HepG2 (cell line): ENCODE measurements at regions not wholly inside any gene's neighbourhood (a gene's known extent, or its start where the extent isn't known, plus 50 kb on each side); places are given as distances from the start of the nearest gene placed in this dataset.

Source experiments
- AHR ChIP-seq: IDR thresholded peaks from 2 replicates; pipeline ENCODE4 v1.6.1; 2018; ENCODE audit warnings: missing genetic modification reagents, missing compliant biosample characterization
- BRD4 ChIP-seq: sonication (generic); formaldehyde crosslinking; IDR thresholded peaks from 2 replicates; pipeline ENCODE4 v1.4.0; 2020; ENCODE audit warnings: missing genetic modification reagents
- CBX1 ChIP-seq: IDR thresholded peaks from one replicate; pipeline ENCODE4 v1.6.1; 2016; ENCODE audit warnings: antibody characterized with exemption, low read depth
- FOXJ3 ChIP-seq: sonication (generic); formaldehyde crosslinking; IDR thresholded peaks from 2 replicates; pipeline ENCODE4 v1.4.0; 2020; ENCODE audit warnings: missing genetic modification reagents, mild to moderate bottlenecking, borderline replicate concordance
- FOXP1 ChIP-seq, 2 experiments: fragments of 450-650 bp in 1 of 2; IDR thresholded peaks; 2 replicates each; pipeline ENCODE4 v1.6.1; 2017 to 2018; ENCODE audit warnings: antibody characterized with exemption in 1 of 2
- HNRNPK ChIP-seq: fragments of 200-400 bp; formaldehyde crosslinking; IDR thresholded peaks from 2 replicates; pipeline ENCODE4 v1.6.1; 2018; ENCODE audit warnings: low read length, low read depth, moderate library complexity, mild to moderate bottlenecking; ENCODE audit not compliant: poor library complexity, severe bottlenecking
- JUNB ChIP-seq: sonication (generic); formaldehyde crosslinking; IDR thresholded peaks from 2 replicates; pipeline ENCODE4 v1.8.0; 2022; ENCODE audit warnings: missing genetic modification reagents, mild to moderate bottlenecking, borderline replicate concordance
- NR2F2 ChIP-seq: IDR thresholded peaks from 2 replicates; pipeline ENCODE4 v1.6.1; 2012; ENCODE audit warnings: low read depth, inconsistent platforms, borderline replicate concordance
- REST ChIP-seq, 2 experiments: IDR thresholded peaks; 2 replicates each; pipeline ENCODE4 v1.6.1; 2011 to 2012; ENCODE audit warnings: low read length in 2 of 2, borderline replicate concordance in 1 of 2, low read depth in 1 of 2, mild to moderate bottlenecking in 1 of 2, moderate library complexity in 1 of 2
- SMC3 ChIP-seq: IDR thresholded peaks from 2 replicates; pipeline ENCODE4 v1.6.1; 2011; ENCODE audit warnings: low read length, improper control_type of control experiment
- SOX13 ChIP-seq, 3 experiments: fragments of 450-650 bp in 1 of 3; sonication (generic) in 1 of 3; formaldehyde crosslinking in 1 of 3; IDR thresholded peaks in 2 of 3; conservative IDR thresholded peaks in 1 of 3; 2 replicates each; pipeline versions ENCODE4 v1.5.0 to v1.6.1; 2016 to 2020; ENCODE audit warnings: antibody characterized with exemption in 1 of 3, mild to moderate bottlenecking in 1 of 3, missing compliant biosample characterization in 1 of 3, missing genetic modification reagents in 1 of 3, moderate library complexity in 1 of 3
- SRSF4 ChIP-seq: fragments of 200-400 bp; formaldehyde crosslinking; IDR thresholded peaks from one replicate; pipeline ENCODE4 v1.6.1; 2018; ENCODE audit warnings: mild to moderate bottlenecking, low read depth, low read length, moderate library complexity; ENCODE audit not compliant: poor library complexity, severe bottlenecking
- USF2 ChIP-seq, 2 experiments: sonication (generic) in 1 of 2; formaldehyde crosslinking in 1 of 2; IDR thresholded peaks; 2 replicates each; pipeline versions ENCODE4 v1.5.1 to v1.6.1; 2011 to 2020; ENCODE audit warnings: borderline replicate concordance in 1 of 2, low read depth in 1 of 2, low read length in 1 of 2, mild to moderate bottlenecking in 1 of 2, missing genetic modification reagents in 1 of 2, moderate library complexity in 1 of 2
- ZHX1 ChIP-seq: sonication (generic); formaldehyde crosslinking; IDR thresholded peaks from 2 replicates; pipeline ENCODE4 v1.8.1; 2022; ENCODE audit warnings: low read depth, mild to moderate bottlenecking, missing genetic modification reagents
- ZNF12 ChIP-seq: sonication (generic); formaldehyde crosslinking; IDR thresholded peaks from 2 replicates; pipeline ENCODE4 v1.5.0; 2020; ENCODE audit warnings: missing genetic modification reagents
- ZNF160 ChIP-seq: sonication (generic); formaldehyde crosslinking; IDR thresholded peaks from 2 replicates; pipeline ENCODE4 v1.8.0; 2022; ENCODE audit warnings: mild to moderate bottlenecking, inconsistent platforms, missing genetic modification reagents
- ZNF251 ChIP-seq: sonication (generic); formaldehyde crosslinking; IDR thresholded peaks from 2 replicates; pipeline ENCODE4 v1.9.0; 2021; ENCODE audit warnings: mild to moderate bottlenecking, missing genetic modification reagents
- ZNF564 ChIP-seq: sonication (generic); formaldehyde crosslinking; IDR thresholded peaks from 2 replicates; pipeline ENCODE4 v1.8.1; 2023; ENCODE audit warnings: mild to moderate bottlenecking, missing genetic modification reagents
- ZNF691 ChIP-seq: sonication (generic); formaldehyde crosslinking; IDR thresholded peaks from 2 replicates; pipeline ENCODE4 v1.4.0; 2020; ENCODE audit warnings: missing genetic modification reagents, low read depth, mild to moderate bottlenecking, borderline replicate concordance
- ZNF782 ChIP-seq: sonication (generic); formaldehyde crosslinking; IDR thresholded peaks from 2 replicates; pipeline ENCODE4 v1.4.0; 2020; ENCODE audit warnings: missing genetic modification reagents, mild to moderate bottlenecking, borderline replicate concordance

- no peak for TF ChIP-seq ZNF691
- no peak for TF ChIP-seq ZNF564
- peak; percentile 82; the same call in 1 of the 2 replicates for TF ChIP-seq FOXJ3
- no peak for TF ChIP-seq HNRNPK
- no peak for TF ChIP-seq ZNF160 (CRISPR knock-in tag)
- TF ChIP-seq AHR (CRISPR knock-in tag): no peak
- peak; percentile 68 for TF ChIP-seq FOXP1 (IDR thresholded peaks at IDR 0.05)
- peak; percentile 87 for TF ChIP-seq FOXP1 (CRISPR knock-in tag; IDR thresholded peaks at IDR 0.05)
- 0 out of 2 replicates have a peak, but pooled peaks have one; percentile 24 for TF ChIP-seq SOX13 (IDR thresholded peaks at IDR 0.05)
- peak in 1 of 2 experiments; percentile 85; a peak in 2 of 4 replicates for TF ChIP-seq SOX13 (CRISPR knock-in tag; conservative IDR thresholded peaks at IDR 0.05 in 1 of 2, IDR thresholded peaks at IDR 0.05 in 1 of 2)
- TF ChIP-seq NR2F2: 0 out of 2 replicates have a peak, but pooled peaks have one; percentile 38
- TF ChIP-seq ZNF251 (CRISPR knock-in tag): no peak
- TF ChIP-seq SMC3: peak; percentile 14; the same call in 1 of the 2 replicates
- TF ChIP-seq BRD4 (CRISPR knock-in tag): no peak
- no peak for TF ChIP-seq ZNF12 (CRISPR knock-in tag)
- no peak for TF ChIP-seq USF2 (IDR thresholded peaks at IDR 0.05; ENCODE audit: low read depth, low read length)
- TF ChIP-seq USF2 (CRISPR knock-in tag; IDR thresholded peaks at IDR 0.05; ENCODE audit: borderline replicate concordance): no peak
- TF ChIP-seq ZNF782 (CRISPR knock-in tag): no peak
- no peak for TF ChIP-seq JUNB
- TF ChIP-seq REST (IDR thresholded peaks at IDR 0.05; ENCODE audit: borderline replicate concordance in 1 of 2, low read depth in 1 of 2, low read length in 2 of 2): no peak
- TF ChIP-seq ZHX1 (CRISPR knock-in tag): no peak
- TF ChIP-seq CBX1: no peak
- TF ChIP-seq SRSF4: no peak
These were observed 736.3 kb downstream of the LTN1 start (continued) for GRCh38 chr21:28256420-28256831.
